HG03139 (cell line): ENCODE measurements at regions not wholly inside any gene's neighbourhood (a gene's known extent, or its start where the extent isn't known, plus 50 kb on each side); places are given as distances from the start of the nearest gene placed in this dataset.

Experiments used
- ATAC-seq: cut with Tn5 transposase; IDR thresholded peaks from one replicate; pipeline ENCODE4 v1.9.1; 2021; ENCODE audit not compliant: unreplicated experiment

GRCh38 chr9:134214386-134214765 lies 50.0 kb upstream of the RNU6ATAC start:
- ATAC-seq = no peak

- no peak for ATAC-seq
These were observed 50.5 kb upstream of the RNU6ATAC start for GRCh38 chr9:134214766-134215419.

DNA sequence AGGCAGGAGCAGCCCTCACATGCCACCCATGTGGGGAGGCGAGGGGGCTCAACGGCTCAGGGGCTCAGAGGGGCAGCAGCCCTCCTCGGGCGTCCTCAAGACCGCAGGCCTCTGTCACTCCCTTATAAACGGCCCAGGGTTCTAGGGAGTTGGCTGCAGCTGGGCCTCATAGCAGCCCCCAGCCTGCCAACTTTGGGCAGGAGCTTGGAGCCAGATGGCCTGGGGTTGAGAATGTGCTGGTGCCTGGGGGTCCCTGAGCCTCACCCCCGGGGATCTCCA lies 51.0 kb upstream of the RNU6ATAC start:
- ATAC-seq = no peak

GRCh38 chr9:134215699-134216448 lies 51.5 kb upstream of the RNU6ATAC start:
- ATAC-seq = no peak

DNA sequence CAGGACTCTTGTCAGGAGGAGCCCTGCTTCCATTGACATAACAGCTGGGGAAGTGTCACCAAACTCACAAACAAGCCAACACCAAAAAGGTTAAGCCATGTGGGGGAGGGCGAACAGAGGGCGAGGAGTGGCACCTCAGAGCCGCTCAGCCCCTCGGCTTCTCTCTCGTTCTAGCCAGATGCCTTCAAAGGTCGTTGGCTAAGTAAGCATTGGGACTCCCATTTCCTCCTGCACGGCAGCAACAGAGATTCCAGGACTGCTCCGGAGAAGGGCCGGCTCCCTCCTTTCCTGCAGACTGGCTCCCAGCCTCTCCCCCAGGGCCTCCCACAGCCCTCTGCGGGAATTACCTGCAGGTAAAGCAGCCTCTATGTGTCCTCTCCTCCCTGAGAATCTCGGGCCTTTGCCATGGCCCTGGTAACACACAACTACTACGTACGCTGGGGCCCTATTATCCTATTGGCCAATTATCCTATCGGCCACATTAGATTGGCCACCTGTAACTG lies 52.1 kb upstream of the RNU6ATAC start:
- no peak for ATAC-seq

DNA sequence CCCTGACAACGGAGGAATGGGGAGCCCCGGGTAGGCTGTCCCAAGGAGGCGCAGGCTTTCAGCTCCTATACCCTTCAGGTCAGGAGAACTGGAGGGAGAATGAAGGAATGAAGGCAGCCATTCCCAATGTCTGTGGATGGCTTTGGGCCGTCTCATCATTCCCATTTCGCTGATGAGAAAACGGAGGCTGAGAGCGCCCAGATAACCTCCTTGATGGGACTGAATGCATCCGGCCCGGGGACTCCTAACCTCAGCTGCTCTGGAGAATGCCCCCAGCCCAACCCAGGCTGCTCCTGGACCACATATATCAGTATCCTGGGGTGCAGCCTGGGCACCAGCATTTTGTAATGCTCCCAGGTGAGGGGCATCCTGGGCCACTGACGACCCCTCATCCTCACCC lies 52.6 kb upstream of the RNU6ATAC start:
- ATAC-seq = no peak

DNA sequence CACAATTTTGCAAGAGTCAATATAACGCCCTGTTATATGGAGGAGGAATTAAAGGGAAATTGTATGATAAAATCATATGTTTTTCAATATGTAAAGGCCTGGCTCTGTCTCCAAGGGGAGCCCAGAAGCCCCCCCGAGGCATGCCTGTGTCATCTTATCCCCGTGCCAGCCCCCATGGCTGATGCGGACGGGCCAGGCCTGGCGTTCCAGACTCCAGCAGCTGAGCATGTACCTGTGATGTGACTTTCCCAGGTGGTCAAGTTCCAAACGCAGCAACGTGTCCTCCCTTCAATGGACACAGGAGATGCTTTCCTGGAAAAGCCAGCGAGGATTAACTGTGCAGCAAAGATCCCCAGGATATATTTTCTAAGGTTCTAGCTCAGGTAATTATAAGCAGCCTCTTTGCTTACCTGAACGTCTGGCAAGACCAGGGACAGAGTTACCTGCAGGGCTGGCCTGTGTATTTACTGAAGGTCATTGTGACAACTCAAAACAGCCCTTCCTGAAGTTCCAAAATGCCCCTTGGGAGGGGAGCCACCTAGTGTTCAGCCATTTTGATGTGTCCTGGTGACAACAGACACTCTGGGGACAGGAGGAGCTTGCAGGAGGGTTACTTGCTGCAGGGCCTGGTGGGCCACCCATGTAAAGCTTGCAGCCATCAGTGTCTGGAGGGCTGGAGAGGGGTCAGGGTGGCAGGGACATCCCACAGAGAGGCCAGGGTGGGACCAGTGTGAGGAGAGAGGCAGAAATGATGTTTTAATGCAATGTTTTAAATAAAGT lies 53.3 kb upstream of the RNU6ATAC start:
- ATAC-seq = no peak

DNA sequence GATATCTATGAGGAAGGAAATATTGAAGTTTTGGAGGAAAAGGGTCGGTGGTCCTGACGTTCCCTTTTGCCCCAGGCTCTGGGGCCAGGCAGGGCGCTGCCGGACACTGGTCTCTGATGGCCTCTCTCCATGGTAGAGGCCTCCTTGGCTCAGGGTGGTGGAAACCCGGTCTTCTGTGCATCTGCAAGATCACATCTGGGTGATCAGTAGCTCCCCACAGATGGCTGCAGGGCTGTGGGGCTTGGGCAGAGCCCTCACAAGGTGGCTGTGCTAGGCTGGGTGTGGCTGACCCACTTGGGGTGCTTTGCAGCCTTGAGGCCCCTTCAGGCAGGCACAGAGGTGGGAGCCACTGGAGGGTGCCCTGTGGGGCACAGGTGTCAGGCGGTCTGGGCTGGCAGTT lies 53.9 kb upstream of the RNU6ATAC start:
- no peak for ATAC-seq

GRCh38 chr9:134219646-134220060 lies 55.3 kb upstream of the RNU6ATAC start:
- ATAC-seq = no peak

DNA sequence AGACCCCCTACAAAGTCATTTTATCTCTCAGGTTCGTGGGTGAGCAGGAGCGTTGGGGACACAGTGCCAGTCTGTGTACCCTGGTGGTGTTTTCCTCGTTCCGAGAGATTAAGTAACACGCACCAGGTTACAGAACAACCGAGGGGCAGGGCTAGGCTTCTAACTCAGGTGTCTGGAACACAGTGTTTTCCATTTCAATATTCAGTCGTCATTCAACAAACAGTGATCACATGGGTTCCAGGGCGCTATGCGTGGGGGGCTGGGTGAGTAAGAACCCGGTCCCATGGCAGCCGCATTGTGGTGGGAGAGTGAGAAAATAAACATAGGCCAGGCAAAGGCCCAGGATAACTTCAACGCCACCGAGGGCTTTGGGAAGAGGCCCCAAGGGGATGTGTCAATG lies 55.9 kb upstream of the RNU6ATAC start:
- no peak for ATAC-seq

- ATAC-seq = no peak
These were observed 57.1 kb upstream of the RNU6ATAC start for GRCh38 chr9:134221273-134222017.

- ATAC-seq = no peak
These were observed 57.7 kb upstream of the RNU6ATAC start for GRCh38 chr9:134222018-134222573.

GRCh38 chr9:134223091-134223490 lies 58.7 kb upstream of the RNU6ATAC start:
- ATAC-seq = no peak

DNA sequence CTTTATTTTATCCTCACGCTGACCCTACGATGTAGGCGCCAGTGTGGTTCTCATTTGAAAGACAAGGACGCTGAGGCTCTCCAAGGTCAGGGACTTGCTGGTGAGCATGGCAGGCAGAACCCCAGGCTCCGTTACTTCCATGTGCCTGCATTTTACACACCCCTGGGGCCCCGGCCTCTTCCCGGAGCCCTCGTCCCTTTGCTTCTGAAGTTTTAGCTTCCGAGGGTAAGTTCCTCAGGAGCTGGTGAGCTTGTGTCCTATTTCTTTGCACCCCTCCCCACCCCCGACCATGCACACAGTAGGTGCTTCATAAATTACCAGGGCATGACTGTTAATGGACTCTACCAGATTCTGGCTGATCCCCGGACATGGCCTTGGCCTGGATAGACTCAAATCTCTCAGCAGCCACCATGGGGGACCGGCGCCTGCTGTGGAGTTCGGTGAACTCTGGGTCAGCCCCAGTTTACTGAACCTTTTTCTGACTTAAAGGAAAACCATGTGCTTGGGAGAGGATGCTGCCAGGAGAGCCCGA lies 59.3 kb upstream of the RNU6ATAC start:
- no peak for ATAC-seq

DNA sequence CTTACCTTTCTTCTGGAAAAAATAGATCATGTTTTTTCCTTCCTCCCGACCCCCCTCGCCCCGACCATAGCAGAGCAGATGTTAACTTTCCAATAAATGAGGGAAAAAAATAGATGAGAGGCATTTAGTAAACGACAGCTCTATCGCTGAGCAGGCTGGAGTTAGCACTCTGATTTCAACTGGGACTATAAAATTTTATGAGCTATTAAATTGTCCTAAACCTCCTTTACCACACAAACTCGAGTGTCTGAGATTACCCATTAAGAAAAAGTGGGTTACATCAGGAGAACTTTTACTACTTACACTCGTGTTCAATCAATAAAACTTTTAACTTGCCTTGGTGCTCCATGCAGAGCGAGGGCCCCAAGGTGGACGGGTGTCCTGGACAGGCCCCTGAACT lies 59.8 kb upstream of the RNU6ATAC start:
- ATAC-seq = no peak

GRCh38 chr9:134224567-134225093 lies 60.3 kb upstream of the RNU6ATAC start:
- no peak for ATAC-seq

DNA sequence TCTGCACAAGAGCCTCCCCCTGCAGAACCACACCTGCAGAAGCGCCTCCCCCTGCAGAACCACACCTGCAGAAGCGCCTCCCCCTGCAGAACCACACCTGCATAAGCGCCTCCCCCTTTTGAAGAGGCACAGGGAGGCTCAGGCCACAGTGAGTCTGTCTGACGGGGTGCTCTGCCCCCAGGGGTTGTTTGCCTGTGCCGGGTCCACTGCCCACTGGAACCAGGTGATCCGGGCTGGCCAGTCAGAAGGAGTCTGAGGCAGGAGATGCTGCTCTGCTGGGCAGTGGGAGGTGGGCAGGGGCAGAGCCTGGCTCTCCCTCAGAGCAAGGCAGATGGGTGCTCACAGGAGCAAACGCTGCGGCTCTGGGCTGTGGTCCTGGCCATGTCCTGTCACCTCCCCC lies 60.8 kb upstream of the RNU6ATAC start:
- ATAC-seq = no peak

- no peak for ATAC-seq
These were observed 61.5 kb upstream of the RNU6ATAC start for GRCh38 chr9:134225816-134226215.

- no peak for ATAC-seq
These were observed 62.0 kb upstream of the RNU6ATAC start for GRCh38 chr9:134226221-134226930.
